ENCODE measurements at regions not wholly inside any gene's neighbourhood (a gene's known extent, or its start where the extent isn't known, plus 50 kb on each side); places are given as distances from the start of the nearest gene placed in this dataset.
"Not testable (repeated sequence)": the region's sequence is repeated elsewhere in the genome, so short reads cannot be mapped to it uniquely, and the experiment has no call there.

DNA sequence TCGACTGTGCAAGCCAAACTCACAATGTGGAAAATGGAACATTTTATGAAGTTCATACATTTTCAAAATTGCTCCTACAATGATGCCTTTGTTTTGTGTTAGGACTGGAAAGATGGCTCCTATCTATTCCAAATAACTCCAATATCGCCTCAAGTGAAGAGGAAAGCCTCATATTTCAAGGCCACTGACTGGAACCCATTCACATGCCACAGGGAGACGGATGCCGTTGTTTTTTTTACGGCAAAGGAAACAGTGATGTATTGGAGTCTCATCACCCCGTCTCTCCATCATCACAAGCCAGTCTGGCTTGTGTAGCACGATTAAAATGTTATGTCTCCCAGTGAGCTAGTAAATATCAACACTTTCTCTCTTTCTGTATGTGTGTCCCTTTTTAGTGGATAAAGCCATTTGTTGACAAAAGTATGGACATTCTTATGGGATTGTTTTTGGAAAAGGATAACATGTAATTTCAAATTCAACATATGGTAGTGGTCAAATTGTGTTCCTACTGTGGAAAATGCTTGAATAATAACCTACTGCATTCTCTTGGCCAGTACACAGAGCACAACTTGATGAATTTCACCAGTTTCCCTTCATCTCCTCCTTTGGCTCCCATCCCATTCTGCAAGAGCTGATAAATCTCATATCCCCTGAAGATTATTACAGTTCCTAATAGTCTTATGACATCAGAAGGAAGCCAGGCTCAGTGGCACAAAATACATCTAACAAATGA, 109.5 kb upstream of the PITRM1 start:
- no peak for DNase-seq (ENCODE audit: low spot score)

DNA sequence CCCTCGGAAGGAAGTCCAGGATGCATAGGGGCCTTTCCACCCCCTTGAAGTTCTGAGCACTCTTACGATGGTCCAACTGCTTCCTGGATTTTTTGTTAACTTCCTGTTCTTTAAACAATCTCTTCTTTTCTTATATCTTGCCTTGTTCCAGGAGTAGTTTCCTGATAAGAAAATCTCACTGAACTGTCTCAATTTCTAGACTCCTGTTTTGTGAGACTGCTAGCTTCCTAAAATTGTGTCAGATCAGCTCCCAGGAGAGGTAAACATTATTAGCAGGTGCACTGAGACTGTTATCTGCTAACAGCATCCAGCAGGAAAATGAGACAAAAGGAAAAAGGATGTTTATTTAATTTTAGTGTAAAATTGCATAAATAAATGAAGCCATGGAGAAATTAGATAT, 106.2 kb upstream of the PITRM1 start:
- no peak for DNase-seq (ENCODE audit: low spot score)

DNA sequence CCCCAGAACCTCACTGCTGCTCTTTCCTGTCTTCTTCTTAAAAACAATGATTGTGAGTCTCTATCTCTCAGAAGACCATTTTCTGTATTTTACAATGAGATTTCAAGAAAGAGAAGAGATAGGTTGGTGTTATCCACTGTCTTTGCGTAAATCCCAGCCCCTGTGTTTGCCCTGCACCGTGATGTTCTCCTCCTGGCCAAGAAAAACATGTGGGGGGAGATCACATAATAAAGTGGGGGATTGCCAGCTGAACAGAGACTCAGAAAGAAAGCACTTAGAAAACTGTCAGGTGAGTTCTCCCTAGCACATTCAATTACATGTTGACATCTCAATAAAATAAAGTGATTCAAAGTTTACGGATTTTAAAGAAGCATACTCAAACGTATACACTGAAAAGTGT, 105.0 kb upstream of the PITRM1 start:
- DNase-seq (ENCODE audit: low spot score), result no peak

DNA sequence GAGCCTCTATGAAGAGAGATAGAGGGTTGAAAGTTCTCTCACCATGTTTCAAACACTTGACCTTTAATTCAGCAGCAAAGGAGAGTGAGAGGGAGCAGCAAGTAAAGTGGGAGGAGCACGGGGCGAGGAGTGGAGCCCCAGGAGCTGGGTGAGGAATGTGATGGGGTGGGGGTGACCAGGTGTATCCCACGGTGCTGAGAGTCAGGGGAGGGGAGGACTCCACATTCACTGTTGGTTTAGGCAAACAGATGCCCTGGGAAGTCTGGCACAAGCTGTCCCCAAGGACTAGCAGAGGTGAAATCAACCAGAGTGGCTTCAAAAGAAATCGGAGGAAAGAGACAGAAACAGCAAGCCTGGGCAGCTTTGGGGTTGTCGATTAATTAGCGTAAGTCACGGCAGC, 101.8 kb upstream of the PITRM1 start:
- DNase-seq (ENCODE audit: low spot score), result no peak

DNA sequence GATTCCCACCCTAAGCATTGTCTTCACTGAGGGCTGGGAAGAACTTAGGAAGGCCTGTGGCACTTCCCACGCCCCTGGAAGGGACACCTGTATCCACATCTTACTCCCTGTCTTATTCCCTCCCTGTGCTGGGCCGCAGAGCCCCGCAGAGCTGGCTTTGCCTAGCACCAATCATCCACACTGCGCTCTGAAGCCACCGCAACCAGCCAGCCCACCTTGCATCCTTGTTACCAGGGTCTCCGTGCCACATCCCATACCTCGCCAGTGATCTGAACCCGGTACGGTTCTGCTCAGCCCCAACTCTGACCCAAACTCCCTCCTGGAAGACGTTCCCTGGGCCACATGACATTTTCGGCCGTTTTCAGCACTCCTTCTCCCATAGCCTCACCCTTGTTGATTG, 101.4 kb upstream of the PITRM1 start:
- no peak for DNase-seq (ENCODE audit: low spot score)

DNA sequence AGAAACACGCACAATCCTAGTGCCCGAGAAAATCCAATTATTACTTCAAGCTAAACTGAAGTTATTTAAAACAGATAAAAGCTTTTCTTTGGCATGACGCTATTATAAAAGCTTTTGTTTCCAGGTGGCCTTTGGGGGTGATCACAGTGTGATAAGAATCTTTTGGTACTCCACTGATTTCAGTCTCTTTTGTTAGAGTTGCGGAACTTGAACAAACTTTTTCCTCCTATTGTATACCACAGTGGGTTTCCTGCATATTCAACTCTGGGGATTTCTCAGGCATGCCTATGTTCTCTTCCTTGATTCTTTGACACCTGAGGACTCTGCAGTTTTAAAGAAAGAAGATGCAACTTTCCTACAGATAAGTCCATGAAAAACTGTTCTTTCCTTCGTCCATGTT, 99.7 kb upstream of the PITRM1 start:
- no peak for DNase-seq (ENCODE audit: low spot score)

DNA sequence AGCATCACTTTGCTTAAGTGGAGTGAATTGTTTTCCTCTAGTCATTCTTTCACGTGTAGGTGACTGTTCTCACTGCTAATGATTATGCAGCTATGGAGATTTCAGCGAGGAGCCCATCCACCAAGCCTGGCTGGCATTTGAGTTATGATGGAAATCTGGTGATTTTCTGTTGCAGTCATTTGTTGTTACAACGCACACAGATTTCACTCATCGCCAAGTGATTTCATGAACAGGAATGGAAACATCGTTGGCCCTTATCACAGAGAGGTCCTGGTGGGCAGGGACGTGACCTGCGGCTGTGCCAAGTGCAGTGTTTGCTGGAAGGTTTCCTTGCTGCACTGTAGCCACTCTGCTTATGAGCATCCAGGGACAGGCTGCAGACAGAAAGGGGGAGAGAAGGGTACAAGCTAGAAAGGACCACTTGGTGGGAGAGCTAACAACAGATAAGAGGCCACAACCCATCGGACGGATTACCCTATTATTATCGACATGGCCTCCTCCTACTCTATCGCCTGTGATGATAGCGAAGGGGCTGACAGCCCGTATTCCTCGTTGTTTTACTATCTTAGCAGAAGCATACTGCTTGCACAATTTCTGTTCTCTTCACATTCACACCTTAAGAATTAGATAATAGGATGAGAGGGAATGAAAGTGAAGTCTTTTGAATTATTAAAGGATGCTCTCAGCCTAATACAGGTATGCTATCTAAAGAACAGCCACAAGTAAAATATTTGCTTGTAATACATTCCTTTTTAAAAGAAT, 99.0 kb upstream of the PITRM1 start:
- no peak for DNase-seq (ENCODE audit: low spot score)

DNA sequence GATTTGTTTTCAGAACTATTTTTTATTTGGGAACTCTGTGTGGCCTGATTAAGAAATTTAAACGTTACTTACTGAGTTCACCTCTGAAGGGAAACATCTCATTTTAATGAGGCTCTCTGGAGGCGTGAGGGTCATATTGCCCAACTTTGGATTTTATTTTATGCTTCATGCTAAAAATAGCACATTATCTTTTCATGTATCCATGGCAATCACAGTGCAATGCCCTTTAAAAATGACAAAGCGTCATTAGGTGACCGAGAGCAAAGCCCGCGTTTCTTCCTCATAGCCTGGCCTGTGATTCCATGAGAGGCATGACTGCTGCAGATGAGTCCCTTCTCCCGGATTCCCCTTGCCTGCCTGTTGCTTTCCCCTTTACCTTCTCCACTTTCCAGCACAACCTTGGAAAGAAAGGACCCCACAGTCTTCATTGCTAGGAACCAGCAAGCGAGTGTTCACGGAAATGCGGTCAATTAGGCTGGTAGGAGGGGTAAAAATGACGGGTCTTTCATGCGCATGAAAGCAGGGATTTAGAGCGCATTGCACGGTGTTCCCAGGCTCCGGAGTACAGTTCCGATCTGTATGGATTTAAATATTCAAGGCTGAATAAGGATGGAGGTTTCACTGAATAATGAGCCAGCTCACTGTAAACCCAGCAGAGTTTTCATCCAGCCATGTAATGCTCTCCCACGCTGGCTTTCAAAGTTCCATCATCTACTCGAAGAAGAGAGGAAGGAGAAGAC, 98.2 kb upstream of the PITRM1 start:
- DNase-seq (ENCODE audit: low spot score), result no peak

DNA sequence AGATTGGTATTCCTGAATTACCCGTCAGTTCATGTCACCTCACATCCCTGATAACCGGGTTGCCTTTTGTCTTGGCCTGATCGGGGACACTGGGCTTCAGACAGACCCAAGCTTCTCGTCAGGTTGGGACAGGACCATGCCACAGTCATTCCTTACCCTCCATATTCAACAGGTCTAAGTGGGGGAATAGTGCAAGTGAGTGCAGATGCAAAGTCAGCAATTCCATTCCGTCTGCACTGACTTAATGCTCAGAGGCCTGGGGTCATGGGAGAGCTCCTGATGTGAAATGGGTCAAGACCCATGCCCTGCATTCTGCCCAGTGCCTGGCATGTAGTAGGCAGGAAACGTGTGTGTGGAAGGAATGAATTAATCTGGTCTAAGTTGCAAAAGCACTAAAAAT, 95.4 kb upstream of the PITRM1 start:
- no peak for DNase-seq (ENCODE audit: low spot score)

DNA sequence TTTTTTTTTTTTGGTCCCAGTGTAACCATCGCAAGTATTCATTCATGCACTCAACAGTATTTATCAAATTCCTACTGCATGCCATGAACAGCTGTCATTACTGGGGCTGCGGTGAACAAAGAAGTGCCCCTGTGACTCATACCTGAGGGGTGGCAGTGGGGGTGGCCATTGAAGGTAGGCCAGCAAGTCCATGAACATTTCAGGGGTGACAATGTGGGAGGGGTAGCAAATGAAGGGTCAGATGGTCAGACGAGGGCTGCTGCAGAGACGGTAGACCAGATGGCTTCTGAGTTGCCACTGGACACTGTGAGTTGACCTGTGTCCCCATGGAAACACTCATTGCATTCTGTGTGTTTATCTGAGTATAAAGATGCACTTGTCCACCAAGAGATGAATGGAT, 92.5 kb upstream of the PITRM1 start:
- no peak for DNase-seq (ENCODE audit: low spot score)

DNA sequence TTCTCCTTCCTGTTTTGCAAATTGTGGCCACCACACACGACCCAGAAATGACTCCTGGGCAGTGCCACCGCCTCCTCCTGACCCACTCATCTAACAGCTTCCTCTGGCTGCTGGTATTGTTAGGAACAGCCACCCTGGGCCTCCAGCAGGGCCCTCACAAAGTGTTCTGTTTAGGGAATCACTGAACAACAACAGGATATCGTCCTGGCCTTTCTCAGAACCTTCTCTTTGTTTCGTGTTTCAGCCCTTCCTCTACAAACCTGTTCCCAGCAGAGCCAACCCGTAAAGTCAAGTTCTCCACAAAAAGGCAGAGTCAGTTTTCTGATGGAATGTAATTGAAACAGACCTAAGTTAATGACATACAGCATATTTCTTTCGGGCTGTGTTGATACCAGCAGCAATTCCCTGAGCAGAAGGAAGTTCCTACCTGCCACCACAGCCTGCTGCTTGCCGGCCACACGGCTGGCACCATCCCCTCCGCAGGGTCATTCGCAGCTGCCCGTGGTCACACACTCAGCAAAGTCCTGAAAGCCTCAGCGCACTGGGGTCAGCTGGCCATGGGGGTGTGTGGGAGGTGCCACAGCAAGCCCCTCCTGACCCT, 91.7 kb upstream of the PITRM1 start:
- DNase-seq (ENCODE audit: low spot score), result no peak

DNA sequence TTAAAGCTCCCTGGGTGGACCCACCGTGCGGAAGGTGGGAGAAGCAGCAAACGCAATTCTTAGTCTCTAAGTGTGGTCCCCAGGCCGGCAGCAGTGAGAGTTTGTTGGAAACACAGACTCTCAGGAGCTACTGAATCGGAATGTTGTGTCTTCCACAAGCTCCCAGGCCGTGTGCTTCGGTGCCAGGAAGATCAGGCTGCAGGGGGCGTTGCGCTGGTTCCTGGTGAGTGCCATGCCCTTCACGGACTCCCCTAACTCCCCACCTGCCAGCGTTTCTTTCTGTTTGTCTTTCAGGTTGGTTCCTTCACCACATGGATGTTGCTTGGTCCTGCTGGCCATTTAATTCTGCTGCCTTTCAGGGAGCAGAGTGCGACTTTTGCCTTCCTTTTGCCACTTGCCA, 91.2 kb upstream of the PITRM1 start:
- no peak for DNase-seq (ENCODE audit: low spot score)

DNA sequence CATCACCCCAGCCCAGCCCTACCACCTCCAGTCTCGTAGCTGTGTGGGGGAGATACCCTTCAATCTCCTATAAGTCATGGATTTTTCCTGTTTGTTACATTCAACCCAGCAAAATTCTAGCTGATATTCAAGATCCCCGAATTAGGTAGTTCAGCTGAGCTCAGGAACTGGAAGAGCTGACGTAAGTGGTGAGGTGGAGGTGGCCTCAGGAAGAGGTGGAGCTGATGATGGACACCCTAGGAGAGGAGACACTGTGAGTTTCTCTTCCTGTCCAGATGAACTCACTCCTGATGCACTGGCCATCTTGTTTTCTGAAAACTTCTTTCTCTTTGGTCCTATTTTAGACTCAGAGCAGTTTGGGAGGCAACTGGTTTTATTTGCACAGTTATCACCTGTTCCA, 90.5 kb upstream of the PITRM1 start:
- no peak for DNase-seq (ENCODE audit: low spot score)

DNA sequence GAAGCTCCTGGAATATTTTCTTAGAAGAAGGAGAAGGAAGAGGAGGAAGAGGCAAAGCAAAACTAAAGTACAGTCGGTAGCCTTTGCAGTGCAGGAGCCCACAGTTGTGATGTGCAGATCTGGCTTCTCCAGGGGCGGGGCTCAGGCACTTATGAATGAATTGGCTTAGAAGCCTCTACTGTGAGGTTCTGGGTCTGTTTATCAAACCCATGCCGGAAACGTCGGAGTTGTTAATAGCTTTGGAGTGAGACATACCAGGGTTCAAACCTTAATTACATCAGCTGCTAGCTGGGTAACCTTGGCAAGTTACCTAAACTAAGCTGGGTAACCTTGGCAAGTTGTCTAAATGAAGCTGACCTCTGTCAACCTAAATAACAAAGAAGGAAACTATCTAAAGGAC, 89.3 kb upstream of the PITRM1 start:
- no peak for DNase-seq (ENCODE audit: low spot score)

DNA sequence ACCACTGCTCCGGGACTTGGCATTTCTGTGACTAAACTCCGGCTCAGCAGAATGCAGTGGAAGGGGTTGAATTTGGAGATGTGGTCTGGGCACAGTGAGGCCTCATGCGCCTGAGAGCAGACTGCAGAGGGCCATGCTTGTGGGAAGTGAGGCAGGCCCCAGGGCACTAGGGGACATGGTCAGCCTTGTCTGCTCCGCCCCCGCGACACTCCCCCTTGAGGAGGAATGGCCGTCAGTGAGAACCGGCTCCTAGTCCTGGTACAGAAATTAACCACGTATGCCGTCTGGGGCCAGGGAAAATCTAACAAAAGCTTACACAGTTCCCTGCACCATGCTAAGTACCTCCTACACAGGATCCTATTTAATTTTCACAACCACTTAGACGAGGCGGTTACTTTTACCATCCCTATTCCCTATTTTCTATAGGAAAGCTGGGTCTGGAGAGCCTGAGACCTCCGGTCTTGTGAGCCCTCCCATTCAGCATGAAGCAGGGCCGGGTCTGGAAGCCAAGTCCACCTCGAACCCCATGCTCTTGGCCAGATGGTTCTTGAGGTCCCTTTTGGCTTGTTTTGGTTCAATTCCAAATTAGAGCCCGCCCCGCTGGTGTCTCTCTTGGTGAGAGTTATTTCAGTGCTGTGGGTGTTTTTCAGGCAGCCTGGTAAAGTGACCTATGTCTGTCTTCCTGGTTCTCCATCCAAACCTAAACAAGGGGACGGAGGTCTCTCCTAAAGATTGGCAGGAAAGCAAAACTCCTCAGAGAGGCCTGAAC, 87.7 kb upstream of the PITRM1 start:
- no peak for DNase-seq (ENCODE audit: low spot score)

DNA sequence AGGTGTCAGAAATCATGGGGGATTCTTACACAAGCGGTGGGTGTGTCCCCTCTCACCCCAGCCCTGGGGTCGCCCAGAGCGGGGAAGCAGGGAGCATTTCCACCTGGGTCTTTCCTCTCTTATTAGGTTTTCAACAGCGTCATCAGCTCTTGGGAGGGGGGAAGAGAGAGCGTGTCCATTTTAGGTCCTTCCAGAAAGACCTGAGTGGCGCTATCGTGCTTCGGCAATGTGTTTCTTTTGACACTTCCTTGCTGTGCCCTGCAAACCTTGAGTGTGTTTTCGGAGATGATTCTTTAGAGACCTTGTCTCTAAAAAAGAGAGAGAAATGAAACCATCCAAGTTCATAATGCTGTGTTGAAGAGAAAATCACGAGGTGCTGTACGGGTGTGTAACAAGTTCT, 86.9 kb upstream of the PITRM1 start:
- no peak for DNase-seq (ENCODE audit: low spot score)

DNA sequence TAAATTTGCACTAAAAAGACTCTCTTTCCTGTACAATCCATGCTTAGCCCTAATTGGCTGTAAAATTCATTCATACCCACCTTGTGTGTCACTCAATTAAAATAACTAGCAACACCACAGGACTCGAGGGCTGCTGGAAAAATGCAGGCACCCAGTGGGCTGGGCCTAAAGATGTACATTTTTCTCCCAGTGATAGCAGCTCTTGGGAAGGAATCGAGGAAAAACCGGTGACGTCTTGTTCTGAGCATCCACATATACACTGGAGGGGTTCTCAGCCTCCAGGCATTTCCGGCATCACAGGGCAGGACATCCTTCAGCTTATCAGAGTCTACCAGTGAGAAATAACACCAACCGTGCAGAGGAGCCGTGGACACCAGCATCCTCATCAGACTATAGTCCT, 85.8 kb upstream of the PITRM1 start:
- DNase-seq (ENCODE audit: low spot score), result no peak

DNA sequence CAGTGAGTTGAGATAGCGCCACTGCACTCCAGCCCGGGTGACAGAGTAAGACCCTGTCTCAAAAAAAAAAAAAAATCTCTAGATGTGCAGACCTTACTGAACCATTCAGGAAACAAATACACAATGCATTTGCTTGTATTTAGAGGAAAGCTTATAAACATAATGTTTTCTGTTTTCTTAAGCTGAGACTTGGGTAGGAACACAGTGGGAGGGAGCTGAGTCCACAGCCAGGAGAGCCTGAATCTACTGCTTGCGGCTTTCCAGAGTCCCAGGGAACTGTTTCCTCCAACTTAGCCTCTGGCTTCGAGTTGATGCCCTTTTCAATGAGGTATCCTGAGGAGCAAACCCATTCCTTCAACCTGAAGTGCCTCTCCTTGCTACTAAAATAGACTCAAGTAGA, 83.0 kb upstream of the PITRM1 start:
- no peak for DNase-seq (ENCODE audit: low spot score)

DNA sequence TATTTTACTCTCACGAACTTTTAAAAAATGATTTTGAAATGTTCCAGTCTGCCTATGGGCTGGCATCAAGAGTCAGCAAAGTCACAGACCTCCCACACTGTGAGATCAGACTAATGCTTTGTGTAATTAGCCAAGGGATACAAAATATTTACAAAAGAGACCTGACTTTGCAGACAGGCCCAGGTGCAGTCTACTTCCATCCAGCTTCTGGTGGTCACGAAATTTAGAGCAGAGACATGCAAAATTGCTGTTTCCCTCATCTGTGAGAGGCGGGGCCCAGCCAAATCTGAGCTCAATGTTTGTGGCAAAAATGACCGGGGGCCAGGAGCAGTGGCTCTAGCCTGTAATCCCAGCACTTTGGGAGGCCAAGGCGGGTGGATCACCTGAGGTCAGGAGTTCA, 82.5 kb upstream of the PITRM1 start:
- DNase-seq (ENCODE audit: low spot score), result no peak

DNA sequence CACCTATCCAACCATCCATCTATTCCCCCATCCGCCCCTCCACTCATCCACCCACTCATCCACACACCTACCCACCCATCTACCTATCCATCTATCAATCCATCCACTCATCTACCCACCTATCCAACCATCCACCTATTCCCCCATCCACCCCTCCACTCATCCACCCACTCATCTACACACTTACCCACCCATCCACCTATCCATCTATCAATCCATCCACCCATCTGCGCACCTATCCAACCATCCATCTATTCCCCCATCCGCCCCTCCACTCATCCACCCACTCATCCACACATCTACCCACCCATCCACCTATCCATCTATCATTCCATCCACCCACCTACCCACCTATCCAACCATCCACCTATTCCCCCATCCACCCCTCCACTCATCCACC, 81.4 kb upstream of the PITRM1 start:
- DNase-seq (ENCODE audit: low spot score), result not testable (repeated sequence)

DNA sequence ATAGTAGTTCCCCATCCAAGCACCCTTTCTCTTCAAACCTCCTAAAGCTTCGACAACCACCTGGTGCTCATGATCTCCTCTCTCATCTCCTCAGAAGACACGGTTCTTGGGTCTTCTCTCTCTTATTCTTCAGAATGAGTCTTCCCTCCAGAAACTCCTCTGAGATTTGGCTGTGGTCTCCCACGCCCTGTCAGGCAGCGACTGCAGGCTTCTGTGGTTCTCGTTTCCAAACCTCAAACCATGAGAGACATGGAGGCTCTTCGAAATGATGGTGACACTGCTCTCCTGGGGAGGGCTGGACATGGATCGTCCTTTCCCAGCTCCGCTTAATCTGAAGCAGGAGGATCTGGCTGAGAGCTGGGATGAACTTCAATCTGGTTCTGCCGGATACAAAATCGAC, 78.6 kb upstream of the PITRM1 start:
- peak; percentile 49 for DNase-seq (ENCODE audit: low spot score)

Measured in mesenteric fat pad (tissue), 1 donor.